Activated naive CD4-positive, alpha-beta T cell treated with anti-CD3 and anti-CD28 coated beads, Interleukin-2, amount 10 ng/mL, durations not matched to agents 7 days and 5 days (primary cell): ENCODE measurements at regions not wholly inside any gene's neighbourhood (a gene's known extent, or its start where the extent isn't known, plus 50 kb on each side); places are given as distances from the start of the nearest gene placed in this dataset.

Experiments
- CTCF ChIA-PET: fragments of 350-600 bp; sonication (Branson Sonifier 250); formaldehyde crosslinking; loops from one replicate; lab custom pipeline; 2021; ENCODE audit warnings: antibody characterized with exemption; lab: Charles Lee
- DNase-seq: peaks from one replicate; pipeline ENCODE4 v3.0.0-alpha.2; 2020
- H3K27ac Mint-ChIP-seq: one replicate; pipeline ENCODE4 v1.8.0; 2021; ENCODE audit warnings: mild to moderate bottlenecking, moderate library complexity, mixed read lengths
- H3K27me3 Mint-ChIP-seq: one replicate; pipeline ENCODE4 v1.8.0; 2021; ENCODE audit warnings: mild to moderate bottlenecking, mixed read lengths
- H3K36me3 Mint-ChIP-seq: one replicate; pipeline ENCODE4 v1.8.0; 2021; ENCODE audit warnings: mixed read lengths
- H3K4me1 Mint-ChIP-seq: one replicate; pipeline ENCODE4 v1.8.0; 2021; ENCODE audit warnings: mixed read lengths
- H3K4me3 Mint-ChIP-seq: one replicate; pipeline ENCODE4 v1.8.0; 2021; ENCODE audit warnings: mild to moderate bottlenecking, moderate library complexity, mixed read lengths
- H3K9me3 Mint-ChIP-seq: one replicate; pipeline ENCODE4 v1.8.0; 2021; ENCODE audit warnings: mixed read lengths

DNA sequence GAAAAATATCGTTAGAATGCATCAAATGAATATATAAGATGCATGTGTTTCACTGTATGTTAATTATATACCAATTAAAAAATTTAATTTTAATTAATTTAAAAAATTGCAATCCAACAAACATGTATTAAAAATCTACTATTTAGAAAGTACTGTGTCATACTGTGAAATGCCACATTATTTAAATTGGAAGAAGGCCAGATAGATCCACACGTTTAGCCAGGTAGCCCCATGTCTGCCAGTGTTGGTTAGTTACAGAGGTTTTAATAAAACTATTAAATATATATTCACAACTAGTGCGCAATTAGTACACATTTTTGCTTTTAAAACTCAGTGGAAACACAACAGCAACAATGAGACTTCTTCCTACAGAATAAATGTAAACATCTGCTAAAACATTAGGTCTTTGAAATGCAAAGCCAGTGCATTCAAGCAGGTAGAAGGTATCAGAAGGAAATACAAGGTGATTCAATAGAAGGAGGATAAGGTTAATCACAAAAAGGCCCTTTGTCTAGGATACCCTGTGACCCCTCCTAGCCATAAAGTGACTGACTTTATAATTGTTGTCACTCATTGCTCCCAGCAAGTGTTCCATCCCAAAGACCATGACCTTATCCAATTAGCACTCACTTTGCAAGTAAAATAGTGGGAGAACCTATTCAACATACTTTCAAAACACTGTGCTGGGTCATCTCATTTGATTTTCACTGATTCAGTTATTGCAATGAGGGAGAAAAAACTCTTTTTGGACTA lies 211.5 kb downstream of the TTLL7 start:
- Mint-ChIP-seq H3K9me3 (peaks cover 1% of the 10 kb centered on the region), H3K36me3 (no peaks in the 10 kb centered on the region), H3K27ac (no peak overlapping the region), H3K27me3 (no peaks in the 10 kb centered on the region), H3K4me3 (no peak overlapping the region), H3K4me1 (no peaks in the 10 kb centered on the region)
- DNase-seq = no peak
- CTCF ChIA-PET = no interaction called here

GRCh38 chr1:83781667-83782066 lies 217.3 kb downstream of the TTLL7 start:
- Mint-ChIP-seq H3K4me1 (no peaks in the 10 kb centered on the region), H3K36me3 (no peaks in the 10 kb centered on the region), H3K27me3 (no peaks in the 10 kb centered on the region), H3K27ac (no peak overlapping the region), H3K9me3 (no peaks in the 10 kb centered on the region), H3K4me3 (no peak overlapping the region)
- CTCF ChIA-PET = no interaction called here
- DNase-seq = no peak

- Mint-ChIP-seq H3K27ac (no peak overlapping the region), H3K4me3 (no peak overlapping the region), H3K36me3 (no peaks in the 10 kb centered on the region), H3K9me3 (no peaks in the 10 kb centered on the region), H3K4me1 (no peaks in the 10 kb centered on the region), H3K27me3 (no peaks in the 10 kb centered on the region)
- CTCF ChIA-PET = no interaction called here
- DNase-seq = no peak
Measured at GRCh38 chr1:83779565-83779964, 219.4 kb downstream of the TTLL7 start.

DNA sequence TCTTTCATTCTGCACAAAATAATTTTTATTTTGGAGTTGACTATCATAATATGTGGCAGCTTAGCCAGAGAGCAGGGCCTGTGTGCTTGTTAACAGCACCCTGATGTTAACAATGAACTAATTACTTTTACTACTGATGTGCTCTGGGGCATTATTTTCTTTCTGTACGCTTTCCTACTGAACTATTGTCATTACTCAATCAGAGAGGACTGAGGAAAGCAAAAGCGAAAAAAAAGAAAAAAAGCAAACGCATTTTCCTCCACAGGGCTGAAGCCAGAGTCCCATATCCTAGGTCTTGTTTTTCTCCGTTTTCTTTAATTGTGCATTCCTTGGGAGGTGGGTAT lies 221.2 kb downstream of the TTLL7 start:
- H3K4me3 Mint-ChIP-seq = no peak overlapping the region
- no peaks in the 10 kb centered on the region for H3K36me3 Mint-ChIP-seq
- no peak for DNase-seq
- CTCF ChIA-PET = no interaction called here
- H3K27ac Mint-ChIP-seq = no peak overlapping the region
- no peaks in the 10 kb centered on the region for H3K4me1 Mint-ChIP-seq
- H3K9me3 Mint-ChIP-seq = no peaks in the 10 kb centered on the region
- no peaks in the 10 kb centered on the region for H3K27me3 Mint-ChIP-seq

DNA sequence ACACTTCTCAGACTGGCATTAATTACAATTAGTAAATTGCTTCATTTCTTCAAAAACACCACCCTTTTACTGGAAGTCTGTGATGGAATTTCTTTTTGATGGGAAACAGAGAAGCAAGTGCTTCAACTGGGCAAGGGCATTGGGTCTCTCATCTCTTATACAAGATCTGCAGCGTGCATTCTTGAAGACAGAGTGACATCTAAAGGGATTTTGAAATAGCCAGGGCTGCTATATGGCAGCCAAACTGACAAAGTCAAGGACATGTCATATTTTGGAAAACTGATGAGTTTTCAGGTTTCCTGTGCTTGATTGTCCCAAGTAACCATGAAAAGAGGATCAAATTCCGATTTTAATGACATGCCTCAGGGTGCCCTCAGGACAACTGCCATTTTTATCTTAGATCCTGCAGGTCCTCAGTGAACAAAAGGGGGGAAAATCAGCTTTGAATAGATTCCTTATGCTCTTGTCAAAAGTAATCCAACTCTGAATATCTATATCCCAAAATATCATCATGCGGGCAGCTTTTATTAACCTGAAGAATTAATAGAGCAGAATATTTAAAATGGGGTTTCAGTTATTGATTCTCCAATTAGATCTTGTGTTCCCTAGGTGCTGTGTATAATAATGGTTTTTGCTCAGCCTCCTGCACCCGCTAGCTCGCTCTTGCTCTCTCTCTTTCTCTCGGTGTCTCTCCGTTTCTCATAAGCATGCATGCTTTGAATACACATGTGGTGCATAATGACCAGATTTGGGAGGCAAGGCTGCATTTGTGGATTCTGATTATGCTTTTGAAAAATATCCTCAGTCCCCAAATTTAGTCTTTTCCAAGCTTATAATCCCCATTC lies 221.8 kb downstream of the TTLL7 start:
- Mint-ChIP-seq H3K4me3 (no peak overlapping the region), H3K9me3 (no peaks in the 10 kb centered on the region), H3K36me3 (no peaks in the 10 kb centered on the region), H3K27me3 (no peaks in the 10 kb centered on the region), H3K27ac (no peak overlapping the region), H3K4me1 (no peaks in the 10 kb centered on the region)
- CTCF ChIA-PET = no interaction called here
- no peak for DNase-seq

- DNase-seq = no peak
- Mint-ChIP-seq H3K36me3 (no peaks in the 10 kb centered on the region), H3K27me3 (no peaks in the 10 kb centered on the region), H3K4me3 (no peak overlapping the region), H3K9me3 (no peaks in the 10 kb centered on the region), H3K27ac (no peak overlapping the region), H3K4me1 (no peaks in the 10 kb centered on the region)
- CTCF ChIA-PET = no interaction called here
Measured at GRCh38 chr1:83775977-83776603, 222.8 kb downstream of the TTLL7 start.

DNA sequence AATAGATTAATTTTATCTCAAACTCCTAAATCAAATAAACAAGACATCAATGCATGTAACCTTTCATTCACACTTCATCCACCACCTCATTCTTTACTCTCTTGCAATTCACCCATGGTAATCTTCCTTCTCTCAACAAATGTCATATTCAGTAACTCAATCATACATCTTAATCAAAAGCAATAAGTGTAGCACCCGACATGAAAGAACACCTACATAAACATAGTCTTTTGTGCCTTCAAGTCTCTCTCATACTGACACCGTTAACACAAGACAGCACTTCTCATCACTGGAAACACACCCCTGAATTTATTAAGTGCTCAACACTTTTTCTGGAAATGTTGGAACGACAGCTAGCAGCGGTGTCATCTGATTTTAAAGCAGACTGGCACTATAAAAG lies 225.9 kb downstream of the TTLL7 start:
- no peak for DNase-seq
- no peaks in the 10 kb centered on the region for H3K9me3 Mint-ChIP-seq
- no peak overlapping the region for H3K4me3 Mint-ChIP-seq
- CTCF ChIA-PET = no interaction called here
- H3K36me3 Mint-ChIP-seq = no peaks in the 10 kb centered on the region
- no peaks in the 10 kb centered on the region for H3K27me3 Mint-ChIP-seq
- no peak overlapping the region for H3K27ac Mint-ChIP-seq
- no peaks in the 10 kb centered on the region for H3K4me1 Mint-ChIP-seq

GRCh38 chr1:83770319-83770661 lies 228.6 kb downstream of the TTLL7 start:
- Mint-ChIP-seq H3K27me3 (no peaks in the 10 kb centered on the region), H3K4me1 (no peaks in the 10 kb centered on the region), H3K36me3 (no peaks in the 10 kb centered on the region), H3K27ac (no peak overlapping the region), H3K4me3 (no peak overlapping the region), H3K9me3 (no peaks in the 10 kb centered on the region)
- CTCF ChIA-PET = no interaction called here
- no peak for DNase-seq

- Mint-ChIP-seq H3K27ac (no peak overlapping the region), H3K9me3 (no peaks in the 10 kb centered on the region), H3K4me3 (no peak overlapping the region), H3K4me1 (no peaks in the 10 kb centered on the region), H3K27me3 (no peaks in the 10 kb centered on the region), H3K36me3 (no peaks in the 10 kb centered on the region)
- DNase-seq = no peak
- CTCF ChIA-PET = no interaction called here
Measured at GRCh38 chr1:83769594-83770318, 229.2 kb downstream of the TTLL7 start.

DNA sequence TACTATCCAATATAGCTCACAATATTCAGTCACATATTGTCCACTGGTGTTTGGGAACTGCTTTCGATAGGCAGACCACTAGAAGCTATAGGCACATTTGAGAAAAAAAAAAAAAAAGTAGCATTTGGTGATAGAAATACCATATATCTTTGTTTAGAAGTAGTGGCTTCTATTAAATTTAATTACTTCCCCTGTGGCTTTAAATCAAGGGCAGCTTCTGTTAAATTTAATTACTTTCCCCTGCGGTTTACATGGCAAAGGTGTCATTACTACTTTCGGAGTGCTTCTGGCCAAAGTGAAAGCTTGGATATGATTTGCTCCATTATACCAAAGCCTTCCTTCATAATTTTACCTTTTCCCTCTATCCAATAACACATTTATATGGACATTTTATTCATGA lies 229.9 kb downstream of the TTLL7 start:
- no peak overlapping the region for H3K27ac Mint-ChIP-seq
- H3K4me1 Mint-ChIP-seq = no peaks in the 10 kb centered on the region
- no peaks in the 10 kb centered on the region for H3K9me3 Mint-ChIP-seq
- no peak overlapping the region for H3K4me3 Mint-ChIP-seq
- CTCF ChIA-PET = no interaction called here
- no peaks in the 10 kb centered on the region for H3K36me3 Mint-ChIP-seq
- no peak for DNase-seq
- H3K27me3 Mint-ChIP-seq = no peaks in the 10 kb centered on the region

GRCh38 chr1:83766241-83766691 lies 232.7 kb downstream of the TTLL7 start:
- Mint-ChIP-seq H3K27me3 (peaks cover 4% of the 10 kb centered on the region), H3K9me3 (no peaks in the 10 kb centered on the region), H3K27ac (no peak overlapping the region), H3K36me3 (no peaks in the 10 kb centered on the region), H3K4me1 (no peaks in the 10 kb centered on the region), H3K4me3 (no peak overlapping the region)
- no peak for DNase-seq
- CTCF ChIA-PET = no interaction called here

GRCh38 chr1:83765125-83765524 lies 233.8 kb downstream of the TTLL7 start:
- Mint-ChIP-seq H3K9me3 (no peaks in the 10 kb centered on the region), H3K4me1 (peaks cover 4% of the 10 kb centered on the region), H3K4me3 (no peak overlapping the region), H3K27me3 (peaks cover 4% of the 10 kb centered on the region), H3K36me3 (no peaks in the 10 kb centered on the region), H3K27ac (no peak overlapping the region)
- CTCF ChIA-PET = no interaction called here
- no peak for DNase-seq

- DNase-seq = no peak
- Mint-ChIP-seq H3K27ac (no peak overlapping the region), H3K27me3 (peaks cover 4% of the 10 kb centered on the region), H3K4me3 (no peak overlapping the region), H3K36me3 (no peaks in the 10 kb centered on the region), H3K9me3 (no peaks in the 10 kb centered on the region), H3K4me1 (peaks cover 4% of the 10 kb centered on the region)
- CTCF ChIA-PET = no interaction called here
Measured at GRCh38 chr1:83764209-83764608, 234.7 kb downstream of the TTLL7 start.

GRCh38 chr1:83763361-83764095 lies 235.4 kb downstream of the TTLL7 start:
- peaks cover 4% of the 10 kb centered on the region for H3K4me1 Mint-ChIP-seq
- H3K4me3 Mint-ChIP-seq = no peak overlapping the region
- H3K36me3 Mint-ChIP-seq = no peaks in the 10 kb centered on the region
- H3K27me3 Mint-ChIP-seq = peaks cover 4% of the 10 kb centered on the region
- H3K27ac Mint-ChIP-seq = no peak overlapping the region
- CTCF ChIA-PET = no interaction called here
- no peaks in the 10 kb centered on the region for H3K9me3 Mint-ChIP-seq
- no peak for DNase-seq
